ENCODE measurements at regions not wholly inside any gene's neighbourhood (a gene's known extent, or its start where the extent isn't known, plus 50 kb on each side); places are given as distances from the start of the nearest gene placed in this dataset.

DNA sequence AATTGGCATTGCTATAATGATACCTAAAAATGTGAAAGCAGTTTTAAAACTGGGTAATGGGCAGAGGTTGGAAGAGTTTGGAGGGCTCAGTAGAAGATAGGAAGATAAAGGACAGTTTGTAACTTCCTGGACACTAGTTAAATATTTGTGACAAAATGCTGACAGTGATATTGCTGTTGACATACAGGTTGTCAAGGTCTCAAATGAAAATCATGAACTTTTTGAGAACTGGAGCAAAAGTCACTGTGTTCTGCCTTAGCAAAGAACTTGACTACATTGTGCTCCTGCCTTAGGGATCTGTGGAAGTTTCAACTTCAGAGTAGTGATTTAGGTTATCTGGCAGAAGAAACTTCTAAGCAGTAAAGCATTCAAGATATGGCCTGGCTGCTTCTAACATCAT, 113.7 kb upstream of the CD96 start:
- TF ChIP-seq, protein P1, sequence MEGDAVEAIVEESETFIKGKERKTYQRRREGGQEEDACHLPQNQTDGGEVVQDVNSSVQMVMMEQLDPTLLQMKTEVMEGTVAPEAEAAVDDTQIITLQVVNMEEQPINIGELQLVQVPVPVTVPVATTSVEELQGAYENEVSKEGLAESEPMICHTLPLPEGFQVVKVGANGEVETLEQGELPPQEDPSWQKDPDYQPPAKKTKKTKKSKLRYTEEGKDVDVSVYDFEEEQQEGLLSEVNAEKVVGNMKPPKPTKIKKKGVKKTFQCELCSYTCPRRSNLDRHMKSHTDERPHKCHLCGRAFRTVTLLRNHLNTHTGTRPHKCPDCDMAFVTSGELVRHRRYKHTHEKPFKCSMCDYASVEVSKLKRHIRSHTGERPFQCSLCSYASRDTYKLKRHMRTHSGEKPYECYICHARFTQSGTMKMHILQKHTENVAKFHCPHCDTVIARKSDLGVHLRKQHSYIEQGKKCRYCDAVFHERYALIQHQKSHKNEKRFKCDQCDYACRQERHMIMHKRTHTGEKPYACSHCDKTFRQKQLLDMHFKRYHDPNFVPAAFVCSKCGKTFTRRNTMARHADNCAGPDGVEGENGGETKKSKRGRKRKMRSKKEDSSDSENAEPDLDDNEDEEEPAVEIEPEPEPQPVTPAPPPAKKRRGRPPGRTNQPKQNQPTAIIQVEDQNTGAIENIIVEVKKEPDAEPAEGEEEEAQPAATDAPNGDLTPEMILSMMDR (IDR thresholded peaks at IDR 0.05; ENCODE audit: low read length): no peak
- no peak for TF ChIP-seq EZH2 (IDR thresholded peaks at IDR 0.05; ENCODE audit: borderline replicate concordance, low read length)
